Upper lobe of left lung (tissue), 4 donors: ENCODE measurements at regions not wholly inside any gene's neighbourhood (a gene's known extent, or its start where the extent isn't known, plus 50 kb on each side); places are given as distances from the start of the nearest gene placed in this dataset.

Experiments
- POLR2A ChIP-seq, 4 donors: fragments of 450-650 bp; IDR thresholded peaks; one replicate each; pipeline ENCODE4 v1.5.1; 2016 to 2017; ENCODE audit warnings: antibody characterized with exemption in 4 of 4, mild to moderate bottlenecking in 2 of 4
- POLR2AphosphoS5 ChIP-seq, 2 donors: sonication (generic); formaldehyde crosslinking; IDR thresholded peaks; one replicate each; pipeline ENCODE4 v1.5.1; 2017; ENCODE audit warnings: antibody characterized with exemption in 2 of 2
- TF ChIP-seq, protein P1 (sequence below), 6 experiments: fragments of 450-650 bp in 4 of 6; fragments of 200-600 bp in 2 of 6; sonication (generic) in 2 of 6; IDR thresholded peaks; one replicate each; pipeline ENCODE4 v1.5.1; 2016 to 2019; ENCODE audit warnings: antibody characterized with exemption in 6 of 6

DNA sequence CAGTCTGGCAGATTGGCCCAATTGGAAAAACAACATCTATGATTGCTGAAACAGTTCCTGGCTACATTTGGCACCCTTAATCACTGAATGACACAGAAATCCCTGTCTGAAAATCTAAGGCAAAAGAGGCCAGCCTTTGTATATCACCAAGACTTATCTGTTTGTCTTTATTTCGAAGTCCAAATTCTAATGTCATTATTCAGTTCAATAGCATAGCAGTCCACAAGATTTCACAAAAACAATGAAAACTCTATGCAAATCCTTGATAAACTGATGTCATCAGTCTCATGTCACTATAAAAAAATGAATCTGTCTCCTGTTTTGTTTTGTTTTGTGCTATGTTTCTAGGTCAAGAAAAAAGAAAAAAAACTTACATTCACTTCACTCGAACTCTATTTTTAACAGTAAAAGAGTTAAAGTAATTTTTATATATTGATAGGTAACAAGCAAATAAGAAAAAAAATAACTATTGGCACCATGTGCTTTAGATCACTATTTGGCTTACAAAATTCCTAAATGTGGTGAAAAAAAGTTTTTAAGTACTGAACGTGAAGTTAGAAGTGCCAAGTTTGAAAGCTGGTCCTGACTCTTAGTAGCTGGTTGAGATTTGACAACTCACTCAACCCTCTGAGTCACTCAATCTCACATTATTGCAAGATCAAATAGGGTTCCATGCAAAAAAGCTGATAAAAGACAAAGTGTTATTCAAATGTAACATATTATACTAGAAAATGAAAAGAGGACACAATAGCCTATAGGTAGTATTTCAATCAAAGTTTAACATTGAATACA, 359.3 kb downstream of the IRS1 start:
- TF ChIP-seq POLR2AphosphoS5 (IDR thresholded peaks at IDR 0.05) (no peak), POLR2A (IDR thresholded peaks at IDR 0.05) (no peak)
- TF ChIP-seq, protein P1, sequence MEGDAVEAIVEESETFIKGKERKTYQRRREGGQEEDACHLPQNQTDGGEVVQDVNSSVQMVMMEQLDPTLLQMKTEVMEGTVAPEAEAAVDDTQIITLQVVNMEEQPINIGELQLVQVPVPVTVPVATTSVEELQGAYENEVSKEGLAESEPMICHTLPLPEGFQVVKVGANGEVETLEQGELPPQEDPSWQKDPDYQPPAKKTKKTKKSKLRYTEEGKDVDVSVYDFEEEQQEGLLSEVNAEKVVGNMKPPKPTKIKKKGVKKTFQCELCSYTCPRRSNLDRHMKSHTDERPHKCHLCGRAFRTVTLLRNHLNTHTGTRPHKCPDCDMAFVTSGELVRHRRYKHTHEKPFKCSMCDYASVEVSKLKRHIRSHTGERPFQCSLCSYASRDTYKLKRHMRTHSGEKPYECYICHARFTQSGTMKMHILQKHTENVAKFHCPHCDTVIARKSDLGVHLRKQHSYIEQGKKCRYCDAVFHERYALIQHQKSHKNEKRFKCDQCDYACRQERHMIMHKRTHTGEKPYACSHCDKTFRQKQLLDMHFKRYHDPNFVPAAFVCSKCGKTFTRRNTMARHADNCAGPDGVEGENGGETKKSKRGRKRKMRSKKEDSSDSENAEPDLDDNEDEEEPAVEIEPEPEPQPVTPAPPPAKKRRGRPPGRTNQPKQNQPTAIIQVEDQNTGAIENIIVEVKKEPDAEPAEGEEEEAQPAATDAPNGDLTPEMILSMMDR (IDR thresholded peaks at IDR 0.05): no peak
